Mesothelial cell of epicardium (in vitro differentiated cells): ENCODE measurements at regions not wholly inside any gene's neighbourhood (a gene's known extent, or its start where the extent isn't known, plus 50 kb on each side); places are given as distances from the start of the nearest gene placed in this dataset.
"Not testable (repeated sequence)": the region's sequence is repeated elsewhere in the genome, so short reads cannot be mapped to it uniquely, and the experiment has no call there.

Source experiments
- DNase-seq, 2 experiments: peaks; one replicate each; pipeline ENCODE4 v3.0.0; 2021; ENCODE audit warnings: low spot score in 2 of 2; ENCODE audit not compliant: unreplicated experiment in 2 of 2
- H3K27ac Mint-ChIP-seq: 2 replicates; pipeline ENCODE4 v1.8.0; 2021; ENCODE audit warnings: mixed read lengths
- H3K27me3 Mint-ChIP-seq: 2 replicates; pipeline ENCODE4 v1.8.0; 2021; ENCODE audit warnings: low read depth, mixed read lengths
- H3K36me3 Mint-ChIP-seq: 2 replicates; pipeline ENCODE4 v1.8.0; 2021; ENCODE audit warnings: mixed read lengths
- H3K4me1 Mint-ChIP-seq: 2 replicates; pipeline ENCODE4 v1.8.0; 2021; ENCODE audit warnings: mixed read lengths
- H3K4me3 Mint-ChIP-seq: 2 replicates; pipeline ENCODE4 v1.8.0; 2021; ENCODE audit warnings: mild to moderate bottlenecking, moderate library complexity, mixed read lengths
- H3K9me3 Mint-ChIP-seq: 2 replicates; pipeline ENCODE4 v1.8.0; 2021; ENCODE audit warnings: mixed read lengths
- CTCF ChIP-seq: fragments of 200-600 bp; sonication (generic); IDR thresholded peaks from one replicate; pipeline ENCODE4 v1.5.0; 2021; ENCODE audit warnings: antibody characterized with exemption; ENCODE audit not compliant: unreplicated experiment

GRCh38 chr5:27855491-27855890, 817.1 kb upstream of the CDH9 start:
- H3K9me3 Mint-ChIP-seq, result peaks cover 51% of the 10 kb centered on the region
- no peak for TF ChIP-seq CTCF
- no peak for DNase-seq
- H3K36me3 Mint-ChIP-seq, result peaks cover 8% of the 10 kb centered on the region
- peaks cover 5% of the 10 kb centered on the region for H3K4me1 Mint-ChIP-seq
- H3K27me3 Mint-ChIP-seq, result no peaks in the 10 kb centered on the region
- peak overlapping the region; percentile 54 for H3K27ac Mint-ChIP-seq
- H3K4me3 Mint-ChIP-seq, result no peak overlapping the region

GRCh38 chr5:27854243-27854852, 816.0 kb upstream of the CDH9 start:
- Mint-ChIP-seq H3K9me3 (peaks cover 45% of the 10 kb centered on the region), H3K4me1 (peaks cover 5% of the 10 kb centered on the region), H3K27ac (no peak overlapping the region), H3K4me3 (no peak overlapping the region), H3K36me3 (peaks cover 8% of the 10 kb centered on the region), H3K27me3 (no peaks in the 10 kb centered on the region)
- TF ChIP-seq CTCF, result no peak
- no peak for DNase-seq

- no peak overlapping the region for H3K27ac Mint-ChIP-seq
- H3K4me3 Mint-ChIP-seq, result no peak overlapping the region
- no peak for DNase-seq
- no peak for TF ChIP-seq CTCF
- H3K36me3 Mint-ChIP-seq, result peaks cover 3% of the 10 kb centered on the region
- no peaks in the 10 kb centered on the region for H3K4me1 Mint-ChIP-seq
- no peaks in the 10 kb centered on the region for H3K27me3 Mint-ChIP-seq
- H3K9me3 Mint-ChIP-seq, result peaks cover 25% of the 10 kb centered on the region
Observed at GRCh38 chr5:27845248-27845647, 806.9 kb upstream of the CDH9 start.

- not testable (repeated sequence) for H3K36me3 Mint-ChIP-seq, H3K27ac Mint-ChIP-seq, H3K9me3 Mint-ChIP-seq, H3K4me3 Mint-ChIP-seq, DNase-seq, H3K27me3 Mint-ChIP-seq, H3K4me1 Mint-ChIP-seq
Observed at GRCh38 chr5:27836704-27837103, 798.3 kb upstream of the CDH9 start.

GRCh38 chr5:27832886-27833285, 794.5 kb upstream of the CDH9 start:
- DNase-seq, result no peak
- Mint-ChIP-seq H3K27ac (no peak overlapping the region), H3K4me1 (no peaks in the 10 kb centered on the region), H3K9me3 (peaks cover 11% of the 10 kb centered on the region), H3K36me3 (no peaks in the 10 kb centered on the region), H3K27me3 (no peaks in the 10 kb centered on the region), H3K4me3 (no peak overlapping the region)
- TF ChIP-seq CTCF, result no peak

- Mint-ChIP-seq H3K27me3 (no peaks in the 10 kb centered on the region), H3K36me3 (no peaks in the 10 kb centered on the region), H3K4me3 (no peak overlapping the region), H3K9me3 (peaks cover 3% of the 10 kb centered on the region), H3K27ac (no peak overlapping the region), H3K4me1 (no peaks in the 10 kb centered on the region)
- no peak for DNase-seq
- TF ChIP-seq CTCF, result no peak
Observed at GRCh38 chr5:27830546-27830945, 792.2 kb upstream of the CDH9 start.
